ENCODE measurements at regions not wholly inside any gene's neighbourhood (a gene's known extent, or its start where the extent isn't known, plus 50 kb on each side); places are given as distances from the start of the nearest gene placed in this dataset.

DNA sequence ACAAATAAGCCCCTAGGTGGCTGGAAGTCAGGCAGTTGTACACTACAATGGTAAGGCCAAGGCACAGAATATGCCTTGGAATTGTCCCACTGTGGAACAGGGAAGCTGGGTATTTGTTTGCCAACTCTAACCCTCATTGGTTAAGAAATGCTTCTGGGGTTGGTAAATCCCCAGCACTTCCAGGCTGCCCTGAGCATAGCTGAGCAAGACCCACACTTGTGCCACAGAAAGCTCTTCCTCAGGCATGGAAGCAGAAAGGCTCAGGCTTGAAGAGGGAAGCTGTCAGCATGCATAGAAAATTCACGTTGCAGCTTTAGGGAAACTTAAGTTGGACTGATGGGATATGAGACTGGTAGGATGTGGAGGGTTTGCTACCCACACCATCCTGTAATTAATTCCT, 86.9 kb upstream of the PLCL2 start:
- TF ChIP-seq, protein P1, sequence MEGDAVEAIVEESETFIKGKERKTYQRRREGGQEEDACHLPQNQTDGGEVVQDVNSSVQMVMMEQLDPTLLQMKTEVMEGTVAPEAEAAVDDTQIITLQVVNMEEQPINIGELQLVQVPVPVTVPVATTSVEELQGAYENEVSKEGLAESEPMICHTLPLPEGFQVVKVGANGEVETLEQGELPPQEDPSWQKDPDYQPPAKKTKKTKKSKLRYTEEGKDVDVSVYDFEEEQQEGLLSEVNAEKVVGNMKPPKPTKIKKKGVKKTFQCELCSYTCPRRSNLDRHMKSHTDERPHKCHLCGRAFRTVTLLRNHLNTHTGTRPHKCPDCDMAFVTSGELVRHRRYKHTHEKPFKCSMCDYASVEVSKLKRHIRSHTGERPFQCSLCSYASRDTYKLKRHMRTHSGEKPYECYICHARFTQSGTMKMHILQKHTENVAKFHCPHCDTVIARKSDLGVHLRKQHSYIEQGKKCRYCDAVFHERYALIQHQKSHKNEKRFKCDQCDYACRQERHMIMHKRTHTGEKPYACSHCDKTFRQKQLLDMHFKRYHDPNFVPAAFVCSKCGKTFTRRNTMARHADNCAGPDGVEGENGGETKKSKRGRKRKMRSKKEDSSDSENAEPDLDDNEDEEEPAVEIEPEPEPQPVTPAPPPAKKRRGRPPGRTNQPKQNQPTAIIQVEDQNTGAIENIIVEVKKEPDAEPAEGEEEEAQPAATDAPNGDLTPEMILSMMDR (conservative IDR thresholded peaks at IDR 0.05): no peak
- no peak for TF ChIP-seq ZFX (IDR thresholded peaks at IDR 0.05)
